NOMO-1 treated with dmso at 0.1 percent for 144 hours (cell line): ENCODE measurements at regions not wholly inside any gene's neighbourhood (a gene's known extent, or its start where the extent isn't known, plus 50 kb on each side); places are given as distances from the start of the nearest gene placed in this dataset.
A peak's percentile ranks its signal among the peaks of the same experiment; 100 is the strongest.
"Not testable (repeated sequence)": the region's sequence is repeated elsewhere in the genome, so short reads cannot be mapped to it uniquely, and the experiment has no call there.

Experiments used
- DNase-seq: peaks from one replicate; lab custom pipeline; 2025; ENCODE audit not compliant: unreplicated experiment; lab: John Stamatoyannopoulos, UW

- no peak for DNase-seq
Observed at GRCh38 chr2:64869126-64869525, 120.1 kb upstream of the SLC1A4 start.

GRCh38 chr2:64873472-64873924 lies 115.7 kb upstream of the SLC1A4 start:
- peak; percentile 46 for DNase-seq

GRCh38 chr2:64874593-64874992 lies 114.6 kb upstream of the SLC1A4 start:
- no peak for DNase-seq

GRCh38 chr2:64875368-64875767 lies 113.8 kb upstream of the SLC1A4 start:
- DNase-seq: no peak

DNA sequence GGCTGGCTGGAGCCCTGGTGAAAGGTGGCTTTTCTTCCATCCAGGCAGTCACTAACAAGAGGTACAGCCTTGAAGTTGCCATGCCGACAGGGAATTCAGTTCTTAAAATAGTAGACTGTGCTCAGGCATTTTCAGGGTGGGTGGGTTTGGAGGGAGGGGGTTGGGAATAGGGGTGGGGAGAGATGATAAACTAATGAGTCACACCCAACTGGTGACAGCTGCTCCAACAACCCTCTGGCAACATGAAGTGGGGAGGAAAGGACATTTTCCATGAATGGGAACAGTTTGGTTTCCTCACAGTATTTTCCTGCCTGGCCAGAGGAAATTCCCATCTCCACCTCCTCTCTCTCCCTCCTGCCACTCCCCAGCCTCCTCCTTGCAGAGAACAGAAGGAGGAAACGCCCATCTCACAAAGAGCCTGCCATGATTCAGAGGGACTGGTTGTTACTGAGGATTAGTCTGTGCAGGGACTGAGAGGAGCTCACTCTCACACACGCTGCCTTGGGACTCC lies 113.0 kb upstream of the SLC1A4 start:
- DNase-seq: no peak

DNA sequence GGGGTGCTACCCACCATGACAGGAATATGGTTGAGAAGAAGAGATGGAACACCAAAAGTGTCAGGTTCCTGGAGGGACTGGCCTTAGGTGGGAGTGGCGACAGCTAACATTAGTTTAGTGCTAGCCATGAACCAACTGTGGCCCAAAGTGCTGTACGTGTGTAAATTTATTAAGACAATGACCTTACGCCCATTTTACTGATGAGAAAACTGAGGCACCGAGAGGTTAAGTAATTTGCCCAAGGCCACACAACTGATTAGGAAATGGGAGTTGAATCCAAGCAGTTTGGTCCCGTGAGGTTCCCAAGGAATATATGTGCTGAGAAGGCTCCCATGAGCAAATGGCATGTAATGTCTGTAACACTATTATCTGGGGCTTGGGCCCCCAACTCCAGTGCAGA lies 109.5 kb upstream of the SLC1A4 start:
- DNase-seq: no peak

DNA sequence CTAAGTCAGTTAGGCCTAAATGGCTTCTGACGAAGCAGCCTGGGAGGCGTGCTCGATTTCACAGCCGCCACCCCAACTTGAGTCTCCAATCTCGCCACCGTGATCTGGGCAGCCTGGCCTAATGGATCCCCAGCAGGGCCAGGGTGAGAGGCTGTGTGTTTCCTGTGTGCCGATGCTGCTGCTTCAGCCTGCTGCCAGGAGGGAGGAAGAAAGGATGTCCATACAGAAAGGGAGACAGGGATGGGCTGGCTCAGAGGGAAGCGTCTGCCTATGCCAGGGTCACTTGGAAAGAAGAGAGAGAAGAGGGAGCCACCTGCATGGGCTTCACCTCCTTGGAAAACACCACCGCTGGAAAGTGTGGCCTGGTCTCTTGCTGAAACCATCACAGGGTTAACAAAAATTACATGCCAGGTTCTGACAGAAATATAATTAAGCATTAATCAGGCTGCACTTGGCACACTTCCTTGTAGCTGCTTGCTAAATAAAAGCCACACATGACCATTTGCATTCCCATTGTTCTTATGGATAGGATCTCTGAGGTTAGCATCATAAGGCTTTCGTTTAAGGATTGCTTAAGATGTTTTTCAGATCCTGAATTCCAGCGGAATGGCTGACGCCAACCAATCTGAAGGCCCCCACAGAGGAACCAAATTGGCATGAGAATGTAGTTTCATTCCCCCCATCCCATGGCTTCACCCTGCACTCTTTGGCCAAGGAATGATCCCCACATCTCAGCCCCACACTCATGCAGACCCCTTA lies 108.8 kb upstream of the SLC1A4 start:
- no peak for DNase-seq

- no peak for DNase-seq
Observed at GRCh38 chr2:64881037-64881492, 108.1 kb upstream of the SLC1A4 start.

DNA sequence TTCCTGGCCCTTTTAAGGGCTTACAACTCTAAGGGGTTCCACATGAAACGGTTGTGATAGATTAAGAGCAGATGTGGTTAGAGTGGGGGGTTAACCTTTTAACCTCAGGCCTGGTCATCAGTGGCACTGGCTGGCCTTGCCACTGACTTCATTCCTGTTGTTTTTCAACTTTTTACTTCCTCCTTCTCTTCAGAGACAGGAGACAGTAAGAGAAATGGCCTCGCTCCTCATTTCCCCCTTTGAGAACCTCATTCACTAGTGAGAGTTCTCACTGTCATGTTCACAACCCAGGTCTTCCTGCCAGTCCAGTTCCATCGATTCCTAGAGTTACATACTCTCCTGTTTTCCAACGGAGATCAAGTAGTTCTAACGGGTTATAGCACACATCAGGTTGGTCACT lies 101.6 kb upstream of the SLC1A4 start:
- no peak for DNase-seq

DNA sequence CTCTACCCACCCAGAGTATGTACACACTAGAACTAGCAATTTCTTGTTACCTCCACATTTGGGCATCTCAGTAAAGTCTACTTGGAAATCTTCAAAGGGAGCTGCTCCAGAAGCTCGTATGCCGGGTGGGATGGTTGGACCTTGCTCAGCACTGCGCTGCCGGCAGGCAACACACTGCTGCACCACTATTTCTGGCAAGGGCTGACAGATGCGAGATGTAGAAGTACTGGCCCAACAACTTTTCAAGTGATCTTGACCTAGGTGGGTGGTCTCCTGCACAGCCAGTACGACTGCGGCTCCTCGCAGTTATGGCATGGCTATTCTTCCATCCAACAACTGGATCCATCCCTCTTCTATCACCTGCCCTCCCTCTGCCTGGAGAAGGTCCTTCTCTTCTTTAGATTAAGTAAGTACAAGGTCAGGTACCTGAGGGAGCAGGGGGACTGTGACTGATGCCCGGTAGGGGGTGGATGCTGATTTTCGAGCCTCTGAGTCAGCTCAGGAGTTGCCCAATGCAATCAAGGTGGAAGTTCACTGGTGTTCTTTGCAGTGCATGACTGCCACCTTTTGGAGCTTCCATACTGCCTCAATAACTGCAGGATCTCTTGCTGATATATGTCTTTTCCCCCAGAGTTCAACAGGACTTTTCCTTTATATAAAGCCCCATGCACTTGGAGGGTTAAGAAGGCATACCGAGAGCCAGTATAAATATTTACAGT lies 100.4 kb upstream of the SLC1A4 start:
- no peak for DNase-seq

DNA sequence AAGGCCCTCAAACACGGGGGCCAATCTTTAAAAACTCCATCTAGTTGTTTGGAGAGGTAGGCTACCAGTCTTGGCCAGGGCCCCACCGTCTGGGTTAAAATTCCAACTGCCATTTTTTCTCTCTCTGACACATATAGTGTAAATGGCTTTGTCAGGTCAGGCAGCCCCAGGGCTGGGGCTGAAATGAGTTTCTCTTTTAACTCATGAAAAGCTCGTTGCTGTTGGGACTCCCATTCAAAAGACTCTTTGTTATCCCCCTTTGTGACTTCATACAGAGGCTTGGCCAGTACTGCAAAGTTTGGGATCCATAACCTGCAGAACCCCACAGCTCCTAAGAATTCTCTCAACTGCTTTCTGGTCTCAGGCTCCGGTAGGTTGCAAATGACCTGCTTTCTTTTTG lies 99.4 kb upstream of the SLC1A4 start:
- no peak for DNase-seq

DNA sequence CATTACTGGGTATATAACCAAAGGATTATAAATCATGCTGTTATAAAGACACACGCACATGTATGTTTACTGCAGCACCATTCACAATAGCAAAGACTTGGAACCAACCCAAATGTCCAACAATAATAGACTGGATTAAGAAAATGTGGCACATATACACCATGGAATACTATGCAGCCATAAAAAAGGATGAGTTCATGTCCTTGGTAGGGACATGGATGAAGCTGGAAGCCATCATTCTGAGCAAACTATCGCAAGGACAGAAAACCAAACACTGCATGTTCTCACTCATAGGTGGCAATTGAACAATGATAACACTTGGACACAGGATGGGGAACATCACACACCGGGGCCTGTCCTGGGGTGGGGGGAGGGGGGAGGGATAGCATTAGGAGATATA lies 92.6 kb upstream of the SLC1A4 start:
- not testable (repeated sequence) for DNase-seq

DNA sequence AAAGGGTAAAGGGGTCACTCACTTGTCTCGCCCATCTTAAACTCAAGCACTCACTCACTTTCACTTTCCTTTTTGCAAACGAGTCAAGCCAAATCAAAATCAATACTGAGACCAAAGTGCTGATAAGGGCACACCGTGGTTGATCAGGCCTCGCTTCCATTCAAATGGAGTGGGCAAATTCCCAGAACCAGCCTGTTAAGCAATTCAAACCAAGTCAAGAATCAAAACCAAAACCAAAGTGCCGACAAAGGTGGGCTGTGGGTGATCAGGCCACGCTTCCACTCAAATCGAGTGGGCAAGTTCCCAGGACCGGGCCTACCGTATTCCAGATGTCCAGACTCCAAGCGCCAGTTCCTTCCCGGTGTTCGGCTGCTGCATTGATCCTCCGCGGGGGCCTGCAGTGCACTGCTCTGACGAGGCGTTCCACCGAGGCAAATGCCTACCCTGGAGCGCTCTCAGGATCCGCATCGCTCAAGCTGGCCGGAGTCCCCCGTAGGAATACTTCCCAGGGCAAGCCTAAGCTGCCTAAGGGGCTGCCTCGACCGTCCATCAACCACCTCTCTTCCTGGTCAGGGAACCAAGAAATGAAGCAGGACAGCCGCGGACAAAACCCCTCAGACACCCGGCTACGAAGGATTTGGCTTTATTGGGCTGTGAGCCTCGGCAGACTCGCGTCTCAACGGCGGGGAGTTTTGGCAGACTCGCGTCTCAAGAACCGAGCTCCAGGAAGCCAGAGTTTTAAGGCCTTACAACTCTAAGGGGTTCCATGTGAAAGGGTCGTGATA lies 89.9 kb upstream of the SLC1A4 start:
- no peak for DNase-seq

- peak; percentile 35 for DNase-seq
Observed at GRCh38 chr2:64899876-64900275, 89.3 kb upstream of the SLC1A4 start.

GRCh38 chr2:64904413-64905329 lies 84.5 kb upstream of the SLC1A4 start:
- peak; percentile 71 for DNase-seq

DNA sequence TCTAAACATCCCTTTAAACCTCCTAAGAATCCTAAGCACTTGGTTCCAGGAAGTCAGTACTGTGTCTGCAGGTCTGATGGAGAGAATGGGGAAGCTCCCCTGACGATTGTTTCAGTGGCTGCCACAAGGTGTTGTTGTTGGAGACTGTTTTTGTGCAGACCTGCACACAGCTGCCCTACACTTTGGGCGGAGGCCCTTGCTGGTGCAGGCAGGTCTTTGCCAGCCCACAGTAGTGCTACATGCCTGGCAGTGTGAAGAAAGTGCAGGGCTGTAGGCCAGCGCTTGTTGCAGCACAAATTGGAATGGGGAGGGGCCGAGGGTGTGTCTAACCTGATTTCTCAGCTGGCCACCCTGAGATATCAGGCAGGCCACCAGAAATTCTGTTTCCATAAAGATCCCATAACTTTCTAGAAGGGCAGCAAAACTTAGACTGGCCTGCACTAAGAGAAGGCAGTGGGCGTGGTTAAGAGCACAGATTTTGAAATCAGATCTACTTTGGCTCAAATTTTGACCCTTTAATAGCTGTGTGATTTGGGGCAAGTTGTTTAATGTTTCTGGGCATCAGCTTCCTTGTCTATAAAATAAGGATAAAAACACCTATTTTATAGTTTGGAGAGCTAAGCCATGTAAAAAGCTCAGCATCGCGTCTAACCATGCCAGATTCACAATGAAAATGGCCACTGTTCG lies 83.7 kb upstream of the SLC1A4 start:
- no peak for DNase-seq

DNA sequence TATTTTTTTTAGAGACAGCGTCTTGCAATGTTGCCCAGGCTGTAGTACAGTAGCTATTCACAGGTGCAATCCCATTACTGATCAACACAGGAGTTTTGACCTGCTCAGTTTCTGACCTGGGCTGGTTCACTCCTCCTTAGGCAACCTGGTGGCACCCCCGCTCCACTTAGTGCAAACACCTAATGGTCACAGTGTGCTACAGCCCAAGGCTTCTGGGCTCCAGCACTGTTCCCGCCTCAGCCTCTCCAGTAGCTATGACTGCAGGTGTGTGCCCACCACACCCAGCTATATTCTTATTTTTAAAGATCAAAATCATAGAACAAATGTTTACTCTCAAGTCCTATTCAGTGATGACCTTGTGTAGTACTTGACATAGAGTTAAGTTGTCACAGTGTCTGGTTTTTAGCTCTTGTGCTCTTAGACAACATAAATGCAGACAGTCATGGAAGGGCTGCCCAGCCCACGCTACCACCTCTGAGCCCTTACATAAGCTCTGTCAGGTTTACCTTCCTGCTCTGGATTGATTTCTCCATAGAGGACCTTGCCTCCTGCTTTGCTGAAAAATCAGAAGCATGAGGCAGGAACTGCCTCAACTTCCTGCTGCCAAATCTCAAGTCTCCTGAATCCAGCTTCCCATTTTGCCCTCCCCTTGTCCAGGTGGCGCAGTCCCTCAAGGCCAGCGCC lies 82.2 kb upstream of the SLC1A4 start:
- DNase-seq: no peak

GRCh38 chr2:64908406-64908805 lies 80.8 kb upstream of the SLC1A4 start:
- DNase-seq: no peak

DNA sequence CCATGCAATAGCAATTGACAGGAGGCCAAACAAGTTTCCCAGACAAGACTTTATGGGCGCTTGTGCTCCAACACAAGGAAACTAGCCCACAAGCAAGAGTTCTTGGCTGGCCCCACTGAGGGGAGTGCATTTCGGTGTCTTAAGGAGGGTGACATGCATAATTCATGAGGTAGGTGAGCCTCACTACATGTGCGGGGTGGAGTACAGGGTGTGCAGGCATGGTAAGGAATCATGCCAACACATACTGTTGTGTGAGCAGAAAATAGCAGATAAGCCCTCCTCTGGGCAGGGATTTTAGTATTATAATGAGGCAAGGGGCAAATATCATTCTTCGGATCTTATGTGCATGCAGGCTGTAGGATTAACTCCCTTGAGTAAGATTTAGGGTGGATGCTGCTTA lies 78.7 kb upstream of the SLC1A4 start:
- no peak for DNase-seq
